GM12878 (cell line): ENCODE measurements at regions not wholly inside any gene's neighbourhood (a gene's known extent, or its start where the extent isn't known, plus 50 kb on each side); places are given as distances from the start of the nearest gene placed in this dataset.

Source experiments
- CTCF ChIP-seq, 3 experiments: IDR thresholded peaks in 2 of 3; conservative IDR thresholded peaks in 1 of 3; 2 replicates each; pipeline ENCODE4 v1.5.1; 2011; ENCODE audit warnings: low read depth in 3 of 3, low read length in 3 of 3, mild to moderate bottlenecking in 3 of 3, control low read depth in 2 of 3, moderate library complexity in 2 of 3, inconsistent platforms in 1 of 3, mixed read lengths in 1 of 3; ENCODE audit not compliant: control insufficient read depth in 2 of 3, insufficient read depth in 1 of 3; ENCODE audit errors: extremely low read depth in 1 of 3
- EP300 ChIP-seq, 2 experiments: fragments of 150-350 bp in 1 of 2; IDR thresholded peaks; 2 replicates each; pipeline ENCODE4 v1.6.1; 2011 to 2012; ENCODE audit warnings: low read depth in 2 of 2, low read length in 2 of 2, borderline replicate concordance in 1 of 2, improper control_type of control experiment in 1 of 2, inconsistent platforms in 1 of 2; ENCODE audit not compliant: control insufficient read depth in 1 of 2
- HDGF ChIP-seq: fragments of 450-650 bp; IDR thresholded peaks from 2 replicates; pipeline ENCODE4 v1.6.1; 2016; ENCODE audit warnings: antibody characterized with exemption
- MEF2B ChIP-seq: fragments of 450-650 bp; IDR thresholded peaks from 2 replicates; pipeline ENCODE4 v1.6.1; 2018; ENCODE audit warnings: mild to moderate bottlenecking, moderate library complexity; ENCODE audit not compliant: partially characterized antibody, poor library complexity, severe bottlenecking
- MTA3 ChIP-seq: IDR thresholded peaks from 2 replicates; pipeline ENCODE4 v1.6.1; 2012; ENCODE audit warnings: low read length, inconsistent platforms, borderline replicate concordance
- PBX3 ChIP-seq: IDR thresholded peaks from 2 replicates; pipeline ENCODE4 v1.6.1; 2011; ENCODE audit warnings: mild to moderate bottlenecking, low read depth, low read length, moderate library complexity; ENCODE audit not compliant: insufficient replicate concordance
- SP1 ChIP-seq: IDR thresholded peaks from one replicate; pipeline ENCODE4 v1.6.1; 2011; ENCODE audit warnings: low read depth, low read length
- ZBTB40 ChIP-seq: fragments of 450-650 bp; IDR thresholded peaks from 2 replicates; pipeline ENCODE4 v1.6.1; 2016; ENCODE audit warnings: mild to moderate bottlenecking, moderate library complexity, borderline replicate concordance

DNA sequence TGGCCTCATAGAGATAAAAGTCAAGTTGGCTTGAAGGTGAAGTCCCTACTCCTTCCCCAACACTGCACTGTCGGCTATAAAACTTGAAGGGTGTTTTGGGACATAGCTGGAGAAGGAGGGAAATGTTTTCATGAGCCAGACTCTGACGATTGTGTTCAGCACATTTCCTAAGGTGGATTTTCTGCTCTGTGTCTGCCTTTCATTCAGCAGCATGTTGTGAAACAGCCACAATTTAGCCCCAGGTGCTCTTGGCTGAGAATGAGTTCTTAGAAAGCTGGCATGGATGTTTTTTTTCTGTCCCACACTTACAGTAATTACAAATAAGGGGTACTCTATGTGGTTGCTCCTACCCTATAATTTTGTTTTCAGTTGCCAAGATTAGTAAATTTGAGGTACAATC lies 492.4 kb downstream of the MCTP2 start (continued):
- TF ChIP-seq EP300 (IDR thresholded peaks at IDR 0.05; ENCODE audit: borderline replicate concordance in 1 of 2, control insufficient read depth in 1 of 2, low read depth in 2 of 2, low read length in 2 of 2): no peak
- TF ChIP-seq MTA3: no peak
- no peak for TF ChIP-seq ZBTB40
- TF ChIP-seq PBX3: no peak
- TF ChIP-seq MEF2B: no peak
- TF ChIP-seq HDGF: no peak
- TF ChIP-seq SP1: no peak
- TF ChIP-seq CTCF (IDR thresholded peaks at IDR 0.05 in 2 of 3, conservative IDR thresholded peaks at IDR 0.05 in 1 of 3; ENCODE audit: control insufficient read depth in 2 of 3, extremely low read depth in 1 of 3, insufficient read depth in 1 of 3, low read depth in 3 of 3, low read length in 3 of 3): no peak
